DOHH2 (cell line): ENCODE measurements at regions not wholly inside any gene's neighbourhood (a gene's known extent, or its start where the extent isn't known, plus 50 kb on each side); places are given as distances from the start of the nearest gene placed in this dataset.

Source experiments
- H3F3A ChIP-seq: fragments of 200-600 bp; sonication (generic), shearing (Covaris generic); 2 replicates; pipeline ENCODE4 v1.6.0; 2016; ENCODE audit warnings: antibody characterized with exemption, mild to moderate bottlenecking; ENCODE audit not compliant: control insufficient read depth, insufficient read depth
- H3K27ac ChIP-seq: fragments of 200-600 bp; sonication (generic); 2 replicates; pipeline ENCODE4 v1.5.1; 2014; ENCODE audit warnings: low read depth, mild to moderate bottlenecking, low read length, moderate library complexity
- H3K27me3 ChIP-seq: fragments of 200-600 bp; sonication (generic); 2 replicates; pipeline ENCODE4 v1.6.1; 2014; ENCODE audit warnings: mild to moderate bottlenecking, low read length, mixed read lengths; ENCODE audit not compliant: control insufficient read depth
- H3K36me3 ChIP-seq: fragments of 200-600 bp; sonication (generic); 2 replicates; pipeline ENCODE4 v1.6.1; 2014; ENCODE audit warnings: mild to moderate bottlenecking, low read length, moderate library complexity, mixed read lengths; ENCODE audit not compliant: control insufficient read depth
- H3K4me1 ChIP-seq: fragments of 200-600 bp; sonication (generic); 2 replicates; pipeline ENCODE4 v1.6.1; 2014; ENCODE audit warnings: mild to moderate bottlenecking, low read length, mixed read lengths; ENCODE audit not compliant: control insufficient read depth
- H3K4me2 ChIP-seq: fragments of 200-600 bp; sonication (generic); 2 replicates; pipeline ENCODE4 v1.6.0; 2014; ENCODE audit warnings: mild to moderate bottlenecking, low read length, moderate library complexity
- H3K4me3 ChIP-seq: fragments of 200-600 bp; sonication (generic); 2 replicates; pipeline ENCODE4 v1.5.1; 2014; ENCODE audit warnings: mild to moderate bottlenecking, low read length, mixed read lengths
- H3K79me2 ChIP-seq: fragments of 200-600 bp; sonication (generic); 2 replicates; pipeline ENCODE4 v1.6.1; 2014; ENCODE audit warnings: mild to moderate bottlenecking, low read length, mixed read lengths; ENCODE audit not compliant: control insufficient read depth
- H3K9me2 ChIP-seq: fragments of 200-600 bp; sonication (generic); replicated peaks from 2 replicates; pipeline ENCODE4 v1.6.1; 2014; ENCODE audit warnings: mild to moderate bottlenecking, low read length, mixed read lengths; ENCODE audit not compliant: control insufficient read depth
- H3K9me3 ChIP-seq: fragments of 200-600 bp; sonication (generic); 2 replicates; pipeline ENCODE4 v1.6.1; 2014; ENCODE audit warnings: antibody characterized with exemption, low read length, mixed read lengths; ENCODE audit not compliant: control insufficient read depth, insufficient read depth
- H4K20me1 ChIP-seq: fragments of 200-600 bp; sonication (generic); 2 replicates; pipeline ENCODE4 v1.6.0; 2014; ENCODE audit warnings: low read depth, mild to moderate bottlenecking, antibody characterized with exemption, low read length, moderate library complexity; ENCODE audit not compliant: control insufficient read depth, insufficient read depth
- CTCF ChIP-seq: fragments of 200-600 bp; sonication (generic); IDR thresholded peaks from one replicate; pipeline ENCODE4 v1.5.1; 2014; ENCODE audit warnings: antibody characterized with exemption, mild to moderate bottlenecking, low read depth, low read length; ENCODE audit not compliant: poor library complexity, severe bottlenecking
- EZH2phosphoT487 ChIP-seq: fragments of 200-600 bp; sonication (generic); IDR thresholded peaks from 2 replicates; pipeline ENCODE4 v1.6.1; 2017; ENCODE audit warnings: borderline replicate concordance, mild to moderate bottlenecking, antibody characterized with exemption, low read length, moderate library complexity, mixed read lengths

GRCh38 chr5:161165998-161166660 is 314.1 kb upstream of the ATP10B start:
- Histone ChIP-seq H3K27me3 (no peaks in the 10 kb centered on the region), H4K20me1 (no peaks in the 10 kb centered on the region), H3K4me1 (no peaks in the 10 kb centered on the region), H3K4me2 (no peak overlapping the region), H3K27ac (no peak overlapping the region), H3K9me2 (no peaks in the 10 kb centered on the region), H3K36me3 (no peaks in the 10 kb centered on the region), H3K4me3 (no peak overlapping the region), H3K79me2 (no peaks in the 10 kb centered on the region), H3F3A (no peaks in the 10 kb centered on the region), H3K9me3 (peaks cover 3% of the 10 kb centered on the region; the same call in 1 of the 2 replicates)
- TF ChIP-seq EZH2phosphoT487 (no peak), CTCF (no peak)

GRCh38 chr5:161157925-161158324 is 305.9 kb upstream of the ATP10B start:
- no peak overlapping the region for H3K4me2 ChIP-seq
- no peak overlapping the region for H3K27ac ChIP-seq
- H3F3A ChIP-seq = no peaks in the 10 kb centered on the region
- H4K20me1 ChIP-seq = no peaks in the 10 kb centered on the region
- H3K27me3 ChIP-seq = no peaks in the 10 kb centered on the region
- H3K4me3 ChIP-seq = no peak overlapping the region
- H3K36me3 ChIP-seq = no peaks in the 10 kb centered on the region
- no peaks in the 10 kb centered on the region for H3K4me1 ChIP-seq
- H3K9me3 ChIP-seq = no peaks in the 10 kb centered on the region
- TF ChIP-seq CTCF = no peak
- TF ChIP-seq EZH2phosphoT487 = no peak
- no peaks in the 10 kb centered on the region for H3K79me2 ChIP-seq
- no peaks in the 10 kb centered on the region for H3K9me2 ChIP-seq

GRCh38 chr5:161155451-161155850 is 303.4 kb upstream of the ATP10B start:
- H3K27me3 ChIP-seq = no peaks in the 10 kb centered on the region
- TF ChIP-seq EZH2phosphoT487 (no peak), CTCF (no peak)
- H3K9me3 ChIP-seq = no peaks in the 10 kb centered on the region
- no peaks in the 10 kb centered on the region for H3K4me1 ChIP-seq
- H3K4me3 ChIP-seq = no peak overlapping the region
- no peak overlapping the region for H3K4me2 ChIP-seq
- no peaks in the 10 kb centered on the region for H3K9me2 ChIP-seq
- no peaks in the 10 kb centered on the region for H3K79me2 ChIP-seq
- H3K36me3 ChIP-seq = no peaks in the 10 kb centered on the region
- H3K27ac ChIP-seq = no peak overlapping the region
- no peaks in the 10 kb centered on the region for H4K20me1 ChIP-seq
- H3F3A ChIP-seq = no peaks in the 10 kb centered on the region
